Pons (tissue), 1 donor: ENCODE measurements at regions not wholly inside any gene's neighbourhood (a gene's known extent, or its start where the extent isn't known, plus 50 kb on each side); places are given as distances from the start of the nearest gene placed in this dataset.

Experiments
- DNase-seq: peaks from one replicate; pipeline ENCODE4 v3.0.0-alpha.2; 2016; ENCODE audit warnings: low spot score

DNA sequence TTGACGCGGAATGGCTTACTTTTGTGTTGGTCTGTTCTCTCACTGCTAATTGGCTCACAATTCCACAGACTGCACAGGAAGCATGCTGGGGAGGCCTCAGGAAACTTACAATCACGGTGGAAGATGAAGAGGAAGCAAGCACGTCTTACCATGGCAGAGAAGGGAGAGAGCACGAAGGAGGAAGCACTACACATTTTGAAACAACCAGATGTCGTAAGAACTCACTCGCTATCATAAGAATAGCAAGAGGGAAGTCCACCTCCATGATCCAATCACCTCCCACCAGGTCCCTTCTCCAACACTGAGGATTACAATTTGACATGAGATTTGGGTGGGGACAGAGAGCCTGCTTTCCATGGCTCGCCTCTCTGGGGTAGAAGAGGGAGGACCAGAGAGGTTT is 106.2 kb downstream of the KCNF1 start:
- no peak for DNase-seq

DNA sequence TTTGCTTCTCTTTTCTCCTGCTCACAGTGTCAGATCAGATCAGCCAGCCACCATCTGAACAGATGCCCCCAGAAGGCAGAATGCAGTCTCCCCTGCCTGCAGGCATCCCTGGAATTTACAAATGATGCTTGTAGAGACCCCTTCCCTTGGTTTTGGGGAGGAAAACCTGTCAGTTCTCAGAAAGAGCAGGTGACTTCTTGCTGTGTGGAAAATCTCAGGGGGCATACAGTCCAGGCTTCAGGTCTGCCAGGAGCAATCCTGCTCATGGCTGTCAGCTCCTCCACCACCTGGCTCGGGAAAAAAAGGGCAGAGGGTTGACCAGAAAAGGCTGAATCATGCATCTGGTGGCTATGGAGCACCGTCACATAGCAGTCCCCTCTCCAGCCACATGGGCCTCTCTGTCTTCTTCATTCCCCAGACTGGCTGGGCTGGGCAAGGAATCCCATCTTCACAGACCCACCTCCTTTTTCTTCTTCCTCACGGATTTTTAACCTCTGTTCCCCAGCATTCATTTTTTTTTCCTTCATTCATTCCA is 107.0 kb downstream of the KCNF1 start:
- no peak for DNase-seq

DNA sequence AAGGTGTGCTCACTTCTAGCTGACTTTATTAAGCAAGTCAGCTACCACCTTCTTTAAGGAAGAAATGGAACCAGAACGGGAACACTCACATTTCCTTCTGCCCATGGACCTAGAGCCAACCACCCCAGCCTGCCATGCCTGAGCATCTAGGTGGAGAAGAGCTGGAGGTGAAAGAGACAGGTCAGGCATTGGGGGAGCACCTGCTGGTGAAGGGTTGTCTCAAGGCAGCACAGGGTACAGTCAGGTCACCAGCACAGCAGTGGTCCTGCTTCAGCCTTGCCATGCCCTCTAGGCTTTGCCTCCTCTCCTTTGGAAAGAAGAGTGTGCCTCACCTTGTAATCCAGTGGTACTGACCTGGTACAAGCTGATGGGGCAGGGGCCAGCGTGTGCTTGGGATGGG is 107.9 kb downstream of the KCNF1 start:
- DNase-seq: no peak

DNA sequence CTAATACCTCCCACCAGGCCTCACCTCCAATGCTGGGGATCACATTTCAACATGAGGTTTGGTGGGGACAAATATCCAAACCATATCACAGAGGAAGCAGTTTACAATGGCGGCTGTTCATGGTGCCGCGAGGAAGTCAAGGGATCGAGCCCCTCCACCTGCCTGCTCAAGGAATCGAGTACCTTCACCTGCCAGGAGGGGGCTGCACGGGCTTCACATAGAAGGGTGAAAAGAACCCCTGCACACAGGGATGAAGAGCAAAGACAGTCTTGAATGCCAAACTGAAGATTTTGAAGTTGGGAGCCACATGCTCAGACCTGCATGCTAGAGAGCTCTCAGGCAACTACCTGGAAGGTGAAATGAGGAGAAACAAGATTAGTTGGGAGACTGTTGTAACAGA is 110.3 kb downstream of the KCNF1 start:
- DNase-seq: no peak

DNA sequence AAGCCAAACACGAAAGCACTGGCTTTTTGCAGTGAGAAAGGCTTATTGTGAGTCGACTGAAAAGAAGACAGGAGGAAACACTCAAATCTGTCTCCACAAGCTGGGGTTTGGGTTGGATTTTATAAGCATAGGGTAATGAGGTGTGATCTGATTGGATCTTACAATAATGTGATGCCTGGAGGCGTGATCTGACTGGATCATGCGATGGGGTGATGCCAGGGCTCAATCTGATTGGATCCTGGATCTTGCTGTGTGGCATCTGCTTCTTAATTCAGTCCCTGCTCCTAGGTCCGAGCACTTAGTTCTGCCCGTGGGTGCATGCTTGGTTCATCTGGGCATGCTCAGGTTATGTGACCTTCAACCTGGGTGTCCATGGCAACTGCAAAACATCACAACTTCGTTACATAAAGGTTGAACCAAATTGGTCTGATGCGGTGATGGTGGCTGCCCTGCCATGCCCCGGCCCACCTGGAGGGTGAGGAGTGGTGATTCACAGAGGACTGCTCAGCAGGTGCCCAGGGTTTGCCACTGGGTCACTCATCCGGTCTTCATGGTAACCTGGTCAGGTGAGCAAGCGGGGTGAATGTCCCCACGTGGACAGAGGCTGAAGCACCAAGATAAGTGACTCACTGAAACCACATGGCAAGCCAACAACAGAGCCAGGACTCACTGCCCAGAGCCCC is 111.0 kb downstream of the KCNF1 start:
- no peak for DNase-seq

DNA sequence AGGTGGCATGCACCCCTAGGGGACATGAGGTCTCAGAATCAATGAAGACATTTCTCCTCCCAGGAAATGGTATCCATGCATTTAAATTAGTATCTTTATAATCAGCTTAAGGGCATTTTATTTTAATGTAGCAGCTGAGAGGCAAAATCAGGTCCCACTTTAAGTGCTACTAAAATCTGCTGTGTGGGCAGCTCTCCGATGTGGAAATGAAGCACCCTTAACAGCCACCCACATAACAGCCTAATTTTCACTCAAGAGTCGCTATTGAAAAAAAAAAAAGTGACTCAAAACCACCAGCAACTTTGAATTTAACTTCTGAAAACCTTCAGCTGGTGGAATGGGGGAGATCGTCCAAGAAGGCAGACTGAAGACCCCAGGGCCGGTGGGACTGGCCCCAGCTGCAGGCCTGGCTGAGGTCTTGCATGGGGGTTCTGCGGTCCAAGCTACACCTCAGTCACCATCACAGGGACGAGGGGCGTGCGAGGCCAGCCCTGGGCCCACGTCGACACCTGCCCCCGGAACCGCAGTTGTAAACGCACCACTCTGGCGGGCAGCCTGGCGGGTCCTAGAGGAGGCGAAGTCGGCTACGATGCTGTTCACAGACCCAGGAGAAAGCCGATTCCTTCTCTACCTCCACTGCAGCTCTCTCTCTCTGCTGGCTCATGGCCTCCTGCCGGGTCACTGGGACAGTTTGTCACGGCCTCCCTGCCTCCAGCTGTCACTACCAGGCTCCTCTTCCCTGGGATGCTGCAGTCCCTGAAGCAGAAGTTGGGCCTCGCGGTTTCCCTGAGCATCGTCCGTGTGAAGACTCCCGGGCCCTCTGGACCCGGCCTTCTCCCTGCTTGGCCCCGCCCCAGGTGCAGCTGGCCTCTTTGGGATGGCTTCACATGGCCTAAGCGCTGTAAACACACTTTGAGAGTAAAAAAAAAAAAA is 111.9 kb downstream of the KCNF1 start:
- no peak for DNase-seq

DNA sequence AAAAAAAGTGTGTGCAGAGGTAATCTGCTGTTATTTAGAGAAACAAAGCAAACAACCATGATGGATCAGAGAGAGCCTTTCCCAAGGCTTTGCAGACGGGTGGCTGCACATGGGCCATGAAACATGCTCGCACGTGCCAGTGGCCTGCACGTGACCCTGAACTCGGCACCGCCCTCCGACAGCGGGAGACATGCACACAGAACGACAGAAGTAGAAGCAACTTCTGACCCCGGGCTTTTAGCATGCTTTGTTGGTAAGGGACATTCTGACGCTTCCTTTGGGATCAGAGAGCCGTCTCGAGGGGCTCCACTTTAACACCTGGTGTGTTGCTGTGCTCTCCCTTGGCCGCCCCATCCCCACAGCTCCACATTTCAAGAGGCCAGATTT is 112.5 kb downstream of the KCNF1 start:
- no peak for DNase-seq

DNA sequence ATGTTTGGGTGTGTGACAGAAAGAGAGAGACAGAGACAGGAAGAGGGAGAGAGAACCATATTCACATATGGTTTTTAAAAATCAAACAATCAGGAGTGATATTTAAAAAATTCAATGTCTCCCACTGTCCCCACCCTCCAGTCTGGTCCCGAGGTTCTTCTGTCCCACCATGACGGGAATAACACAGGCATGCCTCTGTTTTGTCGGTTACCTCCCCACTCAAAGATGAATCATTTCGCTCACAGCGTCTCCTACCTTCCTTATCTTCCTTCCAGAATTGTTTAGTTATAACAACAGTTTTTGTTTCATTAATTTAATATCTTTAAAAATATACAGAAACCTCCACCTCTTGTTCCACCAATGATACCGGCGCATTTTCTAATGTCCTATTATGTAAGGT is 113.0 kb downstream of the KCNF1 start:
- no peak for DNase-seq

DNA sequence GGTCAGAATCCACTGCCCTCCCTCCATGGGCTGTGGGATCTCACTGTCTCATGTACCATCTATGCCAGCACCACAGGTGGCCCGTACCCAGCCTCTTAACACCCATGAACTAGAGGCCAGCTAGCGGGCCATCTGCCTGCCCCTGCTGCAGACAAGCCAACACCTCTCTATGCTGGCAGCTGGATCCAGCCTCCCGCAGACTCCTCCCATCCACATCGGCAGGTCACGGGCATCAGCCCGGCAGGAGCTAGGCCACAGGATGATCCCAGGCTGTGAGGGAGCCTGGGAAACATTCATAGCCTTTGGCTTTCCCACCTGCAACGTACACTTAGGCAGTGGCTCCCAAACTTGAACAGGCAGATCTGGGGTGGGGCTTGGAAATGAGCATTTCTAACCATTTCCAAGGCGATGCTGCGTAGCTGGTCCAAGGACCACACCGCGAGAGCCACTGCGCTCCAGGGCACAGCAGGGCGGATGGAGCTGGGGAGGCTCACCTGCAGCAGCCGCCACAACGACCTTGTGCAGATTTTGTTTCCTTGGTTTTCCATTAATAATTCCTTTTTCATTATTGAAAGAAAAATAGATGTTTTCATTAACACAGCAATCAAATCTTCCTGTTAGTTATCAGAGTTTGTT is 114.7 kb downstream of the KCNF1 start:
- DNase-seq: no peak

DNA sequence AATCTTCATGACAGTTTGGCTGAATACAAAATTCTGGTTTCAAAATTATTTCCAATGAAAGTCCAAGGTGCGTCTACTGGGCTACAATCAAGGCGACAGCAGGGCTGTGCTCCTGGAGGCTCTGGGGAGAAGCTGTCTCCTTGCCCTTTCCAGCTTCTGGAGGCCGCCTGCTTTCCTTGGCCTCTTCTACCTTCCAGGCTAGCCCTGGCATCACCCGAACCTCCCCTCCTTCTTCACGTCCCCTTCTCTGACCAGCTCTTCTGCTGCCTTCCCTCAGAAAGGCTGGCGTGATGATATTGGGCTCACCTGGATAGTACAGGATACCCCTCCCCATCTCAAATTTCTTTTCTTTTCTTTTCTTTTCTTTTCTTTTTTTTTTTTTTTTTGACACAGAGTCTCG is 115.5 kb downstream of the KCNF1 start:
- DNase-seq: no peak

DNA sequence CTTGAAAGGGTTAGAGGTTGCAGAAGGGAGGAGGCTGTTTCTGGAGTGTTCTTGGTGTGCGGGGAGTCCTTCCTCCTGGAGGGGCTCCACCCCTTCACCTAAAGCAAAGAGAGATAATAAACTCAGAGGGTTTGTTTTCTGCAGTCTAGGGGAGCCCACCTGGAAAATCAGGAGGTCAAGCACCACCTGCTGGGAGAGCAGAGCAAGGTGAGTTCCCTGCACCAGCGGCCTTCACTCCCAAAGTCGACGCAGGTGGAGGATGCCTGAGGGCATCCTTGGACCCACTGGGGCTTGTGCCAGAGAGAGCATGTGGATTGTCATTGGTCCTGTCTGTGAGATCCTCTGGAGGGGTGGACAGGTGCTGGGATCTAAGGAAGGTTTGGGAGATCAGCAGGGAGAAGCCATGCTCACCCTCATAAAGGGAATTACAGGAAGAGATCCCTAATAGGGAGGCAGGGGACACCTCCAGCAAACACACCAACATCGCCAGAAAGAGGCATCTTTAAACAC is 116.7 kb downstream of the KCNF1 start:
- no peak for DNase-seq

DNA sequence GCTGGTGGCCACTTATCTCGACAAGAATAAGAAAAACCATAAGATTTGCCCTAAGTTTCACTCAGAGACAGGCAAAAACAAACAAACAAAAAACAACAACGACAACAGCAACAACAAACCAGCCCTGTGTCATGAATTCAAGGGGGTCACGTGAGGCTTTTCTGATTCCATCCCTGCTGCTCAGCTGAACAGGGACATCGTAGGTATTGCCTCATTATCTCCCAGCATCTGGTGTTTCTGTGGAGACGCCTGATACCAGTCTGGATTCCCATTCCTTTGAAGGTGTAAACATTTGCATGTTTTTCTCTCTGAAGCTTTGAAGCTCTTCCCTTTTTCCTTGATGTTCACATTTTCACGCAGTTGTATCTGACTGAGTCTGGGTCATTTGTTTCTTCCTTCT is 117.4 kb downstream of the KCNF1 start:
- no peak for DNase-seq

DNA sequence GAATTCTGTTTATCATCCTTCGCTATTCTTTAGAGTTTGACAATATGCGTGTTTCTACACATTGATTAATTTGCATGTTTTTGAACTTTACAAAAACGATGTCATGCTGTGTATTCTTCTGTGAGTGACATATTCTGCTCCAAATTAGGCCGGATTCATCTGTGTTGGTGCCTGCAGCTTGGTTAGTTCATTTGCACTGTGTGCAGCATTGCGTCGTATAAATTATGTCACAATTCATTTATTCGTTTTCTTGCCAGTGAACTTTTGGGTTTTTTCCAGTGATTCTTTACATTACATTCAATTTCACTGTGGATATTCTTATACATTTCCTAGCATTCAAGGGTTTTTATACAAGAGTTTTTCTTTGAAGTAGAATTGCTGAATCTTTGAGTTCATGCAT is 118.3 kb downstream of the KCNF1 start:
- DNase-seq: no peak

DNA sequence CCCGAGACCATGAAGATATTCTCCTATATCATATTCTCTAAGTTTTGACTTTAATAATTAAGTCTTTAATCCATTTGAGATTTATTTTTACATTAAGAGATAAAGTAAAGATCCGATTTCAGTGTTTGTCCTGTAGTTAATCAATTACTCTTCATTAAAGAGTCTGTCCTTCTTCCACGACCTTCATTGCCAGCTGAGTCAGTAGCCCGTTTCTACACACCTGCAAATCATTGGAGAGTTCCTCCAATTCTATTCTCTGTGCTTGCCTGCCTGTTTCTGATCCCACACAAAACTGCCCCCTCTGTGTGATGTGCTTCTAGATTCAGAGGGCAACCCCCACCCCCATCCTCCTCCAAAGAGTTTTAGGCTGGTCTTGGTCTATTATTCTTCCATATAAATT is 119.2 kb downstream of the KCNF1 start:
- no peak for DNase-seq

DNA sequence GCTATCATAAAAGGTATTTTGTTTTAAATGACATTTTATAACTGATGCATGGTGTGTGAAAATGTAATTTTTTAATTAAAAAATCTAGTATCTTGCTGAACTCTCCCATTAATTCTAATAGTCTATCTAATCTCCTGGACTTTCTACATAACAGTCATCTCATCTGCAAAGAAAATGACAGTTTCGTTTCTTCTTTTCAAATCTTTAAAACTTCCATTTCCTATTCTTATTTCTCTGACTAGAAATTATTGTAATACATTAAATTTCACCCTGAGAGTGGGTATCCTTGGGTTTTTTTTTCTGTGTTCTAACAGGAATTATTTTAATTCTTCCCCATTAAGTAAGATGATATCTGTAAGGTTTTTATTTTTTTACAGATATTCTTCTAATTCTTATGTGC is 120.1 kb downstream of the KCNF1 start:
- no peak for DNase-seq

DNA sequence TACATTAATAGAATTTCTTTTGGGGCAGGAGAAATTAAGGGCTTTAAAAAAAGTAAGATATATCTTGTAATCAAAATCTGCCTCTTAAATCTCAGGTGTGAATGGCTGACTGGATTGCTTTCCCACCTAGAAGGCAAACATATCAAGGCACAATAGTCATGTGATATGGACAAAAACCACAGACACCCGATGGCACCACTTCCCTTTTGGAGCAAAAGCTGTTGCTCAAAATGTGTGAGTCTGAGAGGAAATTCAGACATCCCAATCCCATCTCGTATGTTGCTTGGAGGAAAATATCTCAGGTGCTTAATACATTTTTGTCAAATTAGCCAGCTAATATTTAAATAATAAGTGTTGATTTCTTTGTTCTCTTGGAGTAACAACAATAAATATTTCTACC is 120.7 kb downstream of the KCNF1 start:
- no peak for DNase-seq

DNA sequence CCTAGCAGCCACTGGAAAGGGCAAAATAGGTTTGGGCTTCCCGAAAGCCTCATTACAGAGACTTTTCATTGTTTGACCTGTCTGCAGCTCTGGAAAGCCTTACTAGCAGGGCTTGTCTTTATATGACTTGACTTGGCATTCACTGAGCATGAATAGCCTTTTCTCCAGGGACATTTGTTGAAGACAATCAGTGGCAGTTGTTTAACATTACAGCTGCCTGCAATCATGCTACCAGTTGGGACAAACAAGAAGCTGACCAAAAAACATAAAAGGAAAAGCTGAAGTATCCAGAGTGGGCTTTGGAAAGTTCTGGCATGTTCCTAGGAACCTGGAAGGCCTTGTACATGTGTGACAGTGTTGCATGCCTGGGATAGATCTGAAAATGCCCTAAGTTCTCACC is 121.4 kb downstream of the KCNF1 start:
- no peak for DNase-seq

DNA sequence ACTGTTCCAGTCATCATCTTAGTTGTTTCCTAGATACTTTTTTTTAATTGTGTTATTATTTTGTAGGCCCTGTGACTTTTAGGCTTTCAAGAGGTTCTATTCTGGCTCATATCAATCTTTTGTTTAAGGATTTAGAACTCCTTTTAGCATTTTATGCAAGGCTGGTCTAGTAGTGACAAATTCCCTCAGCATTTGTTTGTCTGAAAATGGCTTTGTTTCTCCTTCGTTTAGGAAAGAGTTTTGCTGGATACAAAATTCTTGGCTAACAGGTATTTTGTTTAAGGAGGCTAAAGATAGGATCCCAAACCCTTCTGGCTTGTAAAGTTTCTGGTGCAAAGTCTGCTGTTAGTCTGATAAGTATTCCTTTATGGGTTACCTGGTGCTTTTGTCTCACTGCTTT is 116.6 kb upstream of the SLC66A3 start:
- no peak for DNase-seq

DNA sequence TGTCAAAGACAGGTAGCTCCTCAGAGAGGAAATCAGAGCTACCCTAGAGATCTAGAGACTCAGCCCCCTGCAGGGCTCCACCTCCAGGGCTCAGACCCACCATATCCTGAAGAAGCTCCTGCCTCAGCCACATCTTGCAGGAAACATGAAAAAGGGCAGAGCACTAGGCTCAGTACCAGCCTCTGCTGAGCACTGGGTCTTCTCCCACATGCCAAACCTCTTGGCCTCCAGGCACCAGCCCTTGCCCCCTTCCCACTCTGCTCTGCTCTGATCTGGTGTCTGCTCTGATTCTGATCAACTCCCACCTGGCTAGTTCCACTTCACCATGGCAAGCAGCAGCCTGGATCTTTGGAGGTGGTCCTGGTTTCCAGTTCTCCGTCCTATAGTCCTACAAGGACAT is 114.3 kb upstream of the SLC66A3 start:
- no peak for DNase-seq

DNA sequence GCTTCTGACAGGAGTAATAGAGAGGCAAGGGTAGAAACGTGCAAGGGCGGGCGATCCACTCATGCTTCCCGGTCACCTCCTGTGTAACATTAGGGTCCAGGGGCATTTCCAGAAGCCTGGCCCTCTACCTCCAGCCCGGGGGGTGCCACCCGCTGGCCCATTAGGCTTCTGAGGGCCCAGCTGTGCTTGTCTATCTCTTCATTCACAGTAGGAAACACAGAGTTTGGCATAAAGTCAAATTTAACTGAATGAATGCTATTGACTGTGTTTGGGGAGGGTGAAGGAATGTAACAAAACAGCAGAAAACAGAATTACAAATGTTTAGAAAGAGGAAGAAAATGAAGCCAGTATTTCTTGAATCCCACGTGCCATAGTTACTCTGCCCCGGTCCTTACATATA is 112.4 kb upstream of the SLC66A3 start:
- peak; percentile 61 for DNase-seq

DNA sequence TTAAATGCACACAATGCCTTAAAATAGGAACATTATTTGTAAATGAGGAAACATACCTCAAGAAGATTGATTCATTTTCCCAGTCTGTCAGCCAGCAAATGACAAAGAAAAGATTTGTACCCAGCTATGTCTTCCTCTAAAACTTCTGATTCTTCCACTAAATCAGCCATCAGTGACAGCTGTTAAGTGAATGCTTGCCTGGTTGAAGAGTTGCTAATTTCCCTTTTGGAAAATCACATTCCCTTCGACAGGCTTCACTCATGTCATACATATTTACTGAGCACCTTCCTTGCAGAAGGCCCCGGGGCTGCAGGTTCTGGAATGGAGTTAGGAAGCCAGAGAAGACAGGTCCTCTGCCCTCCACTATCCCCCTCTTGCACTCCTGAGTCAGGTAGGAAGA is 112.0 kb upstream of the SLC66A3 start:
- DNase-seq: no peak

DNA sequence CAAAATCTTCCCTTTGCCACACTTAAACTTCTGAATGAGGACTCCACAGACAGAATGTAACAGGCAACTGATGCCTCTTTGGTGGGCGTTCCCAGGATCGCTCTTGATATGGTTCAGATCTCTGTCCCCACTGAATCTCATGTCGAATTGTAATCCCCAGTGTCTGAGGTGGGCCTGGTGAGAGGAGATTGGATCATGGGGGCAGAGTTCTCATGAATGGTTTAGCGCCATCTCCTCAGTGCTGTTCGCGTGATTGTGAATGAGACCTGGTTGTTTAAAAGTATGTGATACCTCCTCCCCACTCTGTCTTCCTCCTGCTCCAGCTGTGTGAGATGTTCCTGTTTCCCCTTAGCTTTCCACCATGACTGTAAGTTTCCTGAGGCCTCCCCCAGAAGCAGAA is 111.1 kb upstream of the SLC66A3 start:
- no peak for DNase-seq

DNA sequence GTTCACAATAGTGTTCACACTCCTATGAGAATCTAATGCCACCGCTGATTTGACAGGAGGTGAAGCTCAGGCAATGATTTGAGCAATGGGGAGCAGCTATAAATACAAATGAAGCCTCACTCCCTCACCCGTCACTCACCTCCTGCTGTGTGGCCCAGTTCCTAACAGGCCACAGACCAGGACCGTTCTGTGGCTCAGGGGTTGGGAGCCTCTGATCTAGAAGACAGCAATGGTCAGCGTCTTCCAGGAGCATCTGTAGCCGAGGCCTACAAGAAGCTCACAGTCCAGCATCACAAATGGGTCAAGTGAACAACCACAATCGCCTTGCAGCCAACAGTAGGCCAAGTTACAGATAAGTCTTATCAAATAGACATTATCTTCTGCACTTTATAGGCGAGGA is 110.0 kb upstream of the SLC66A3 start:
- no peak for DNase-seq
